HG02623 (cell line): ENCODE measurements at regions not wholly inside any gene's neighbourhood (a gene's known extent, or its start where the extent isn't known, plus 50 kb on each side); places are given as distances from the start of the nearest gene placed in this dataset.
"Not testable (repeated sequence)": the region's sequence is repeated elsewhere in the genome, so short reads cannot be mapped to it uniquely, and the experiment has no call there.

Experiments
- ATAC-seq: cut with Tn5 transposase; IDR thresholded peaks from one replicate; pipeline ENCODE4 v1.9.1; 2021; ENCODE audit warnings: moderate library complexity; ENCODE audit not compliant: unreplicated experiment

DNA sequence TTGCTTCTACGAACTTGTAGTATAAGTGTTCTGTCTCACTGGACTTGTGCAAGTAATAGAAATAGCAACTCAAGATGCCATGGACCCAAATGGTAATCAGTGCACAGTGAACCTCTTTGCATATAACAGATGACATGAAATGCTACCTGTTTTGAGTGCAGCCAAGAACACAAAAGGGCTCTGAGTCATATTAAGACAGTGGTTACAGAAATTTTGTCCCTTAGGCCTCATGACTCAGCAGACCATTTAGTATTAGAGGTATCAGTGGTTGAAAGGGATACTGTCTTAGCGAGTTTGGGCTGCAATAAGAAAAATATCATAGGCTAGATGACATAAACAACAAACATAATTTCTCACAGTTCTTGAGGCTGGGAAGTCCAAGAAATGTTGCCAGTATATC, 502.9 kb upstream of the PCDH10 start:
- peak; percentile 93 for ATAC-seq

DNA sequence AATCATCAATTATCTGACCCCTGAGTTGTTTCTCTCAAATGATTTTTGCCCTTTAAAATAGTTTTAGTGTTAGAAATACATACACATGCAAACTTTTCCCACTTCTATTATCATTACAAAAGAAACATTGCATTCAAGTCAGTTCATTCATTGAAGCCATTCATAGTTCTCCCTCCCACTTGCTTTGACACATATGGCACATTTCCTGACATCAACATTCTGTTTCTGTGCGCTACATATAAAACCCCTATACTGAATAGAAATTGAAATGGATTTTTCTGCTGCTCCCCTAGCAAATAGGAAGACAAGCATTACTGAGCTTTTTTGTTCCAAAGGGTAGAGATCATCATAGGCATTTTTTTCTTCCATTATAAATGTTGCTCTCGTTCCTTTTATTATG, 497.9 kb upstream of the PCDH10 start:
- no peak for ATAC-seq

DNA sequence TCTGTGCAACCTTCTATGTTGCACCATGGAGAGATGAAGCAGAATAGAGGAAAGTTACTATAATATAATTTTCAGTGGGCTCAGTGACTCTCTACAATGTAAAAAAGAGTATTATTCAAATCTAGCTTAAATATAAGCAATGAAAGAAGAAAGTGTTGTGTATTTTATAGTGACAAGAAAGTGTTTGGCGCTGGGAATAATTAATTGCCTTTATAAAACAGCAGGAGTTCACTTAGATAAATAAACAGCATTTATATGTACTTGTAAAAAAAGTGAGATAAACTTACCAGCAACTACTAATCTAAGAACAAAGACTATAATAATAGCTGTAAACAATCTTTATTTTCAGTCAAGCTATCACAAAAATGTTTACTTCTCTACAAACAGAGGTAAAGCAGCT, 488.9 kb upstream of the PCDH10 start:
- no peak for ATAC-seq

DNA sequence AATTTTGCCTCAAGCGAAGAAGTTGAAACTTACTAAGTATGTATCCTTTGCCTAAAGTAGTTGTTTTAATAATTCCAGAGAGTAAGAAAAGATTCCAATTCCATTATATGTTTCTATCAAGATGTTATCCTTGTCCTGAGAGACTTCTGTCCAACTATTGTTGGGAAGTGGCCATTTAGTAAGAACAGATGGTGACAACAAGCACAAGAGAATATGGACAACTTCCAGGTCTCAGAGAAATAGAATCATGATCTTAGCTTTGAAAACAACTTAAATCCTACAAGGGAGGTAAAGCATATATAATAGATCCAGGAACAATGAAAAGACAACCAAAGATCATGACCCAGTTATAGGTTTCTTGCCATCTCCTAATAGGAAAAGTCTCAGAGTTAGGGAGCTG, 486.6 kb upstream of the PCDH10 start:
- no peak for ATAC-seq

- no peak for ATAC-seq
Observed at GRCh38 chr4:132669786-132670185, 479.3 kb upstream of the PCDH10 start.

GRCh38 chr4:132670557-132670956, 478.5 kb upstream of the PCDH10 start:
- no peak for ATAC-seq

DNA sequence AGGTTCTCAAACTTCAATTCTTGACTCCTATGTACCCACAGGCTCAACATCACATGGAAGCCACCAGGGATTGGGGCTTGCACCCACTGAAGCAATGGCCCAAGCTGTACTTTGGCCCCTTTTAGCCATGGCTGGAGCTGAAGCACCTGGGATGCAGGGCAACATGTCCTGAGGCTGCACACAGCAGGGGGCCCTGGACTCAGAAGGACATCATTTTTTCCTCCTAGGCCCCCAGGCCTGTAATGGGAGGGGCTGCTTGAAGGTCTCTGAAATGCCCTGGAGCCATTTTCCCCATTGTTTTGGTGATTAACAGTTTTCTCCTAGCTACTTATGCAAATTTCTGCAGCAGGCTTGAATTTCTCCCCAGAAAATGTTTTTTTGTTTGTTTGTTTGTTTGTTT, 465.1 kb upstream of the PCDH10 start:
- no peak for ATAC-seq

GRCh38 chr4:132691026-132691425, 458.1 kb upstream of the PCDH10 start:
- ATAC-seq = no peak

DNA sequence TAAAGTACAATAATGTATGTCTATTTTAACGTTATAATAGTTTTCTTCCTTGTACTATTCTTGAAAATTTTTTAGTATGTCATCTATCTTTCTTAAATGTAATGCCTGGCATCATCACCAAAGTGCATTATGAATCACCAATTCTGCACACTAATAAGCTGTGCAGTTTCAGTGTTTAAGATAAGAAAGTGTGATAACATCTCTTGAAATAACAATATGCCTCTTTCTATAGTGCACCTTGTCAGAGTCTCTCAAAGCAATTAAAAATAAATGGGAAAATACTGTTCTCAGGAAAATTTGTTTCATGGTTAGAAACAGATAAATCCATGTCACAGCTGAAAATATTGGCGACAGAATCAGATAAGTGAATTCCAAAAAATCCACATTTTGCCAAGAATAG, 457.4 kb upstream of the PCDH10 start:
- no peak for ATAC-seq

DNA sequence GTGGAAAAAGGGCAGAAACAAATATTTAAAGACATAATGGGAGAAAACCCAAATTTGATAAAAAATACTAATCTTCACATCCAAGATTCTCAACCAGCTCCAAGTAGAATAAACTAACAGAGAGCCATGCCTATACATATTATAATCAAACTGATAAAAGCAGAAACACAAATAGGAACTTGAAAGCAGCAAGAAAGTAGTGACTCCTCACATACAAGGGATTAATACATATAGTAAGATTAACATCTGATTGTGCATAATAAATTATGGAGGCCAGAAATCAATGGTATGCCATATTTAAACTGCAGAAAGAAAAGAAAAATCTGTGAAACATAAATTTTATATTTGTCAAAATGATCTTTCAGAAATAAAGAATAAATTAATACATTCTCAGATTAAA, 454.3 kb upstream of the PCDH10 start:
- ATAC-seq = no peak

DNA sequence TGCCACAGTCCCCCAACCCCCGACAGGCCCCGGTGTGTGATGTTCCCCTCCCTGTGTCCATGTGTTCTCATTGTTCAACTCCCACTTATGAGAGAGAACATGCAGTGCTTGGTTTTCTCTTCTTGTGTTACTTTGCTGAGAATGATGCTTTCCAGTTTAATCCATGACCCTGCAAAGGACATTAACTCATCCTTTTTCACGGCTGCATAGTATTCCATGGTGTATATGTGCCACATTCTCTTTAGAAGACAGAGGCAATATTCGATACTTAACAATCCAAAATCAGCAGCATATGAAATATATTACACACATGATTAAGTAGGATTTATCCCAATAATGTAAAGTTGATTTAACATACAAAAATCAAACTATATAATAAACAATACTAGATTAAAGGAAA, 451.6 kb upstream of the PCDH10 start:
- ATAC-seq = not testable (repeated sequence)

- ATAC-seq = no peak
Observed at GRCh38 chr4:132707955-132708354, 441.1 kb upstream of the PCDH10 start.

DNA sequence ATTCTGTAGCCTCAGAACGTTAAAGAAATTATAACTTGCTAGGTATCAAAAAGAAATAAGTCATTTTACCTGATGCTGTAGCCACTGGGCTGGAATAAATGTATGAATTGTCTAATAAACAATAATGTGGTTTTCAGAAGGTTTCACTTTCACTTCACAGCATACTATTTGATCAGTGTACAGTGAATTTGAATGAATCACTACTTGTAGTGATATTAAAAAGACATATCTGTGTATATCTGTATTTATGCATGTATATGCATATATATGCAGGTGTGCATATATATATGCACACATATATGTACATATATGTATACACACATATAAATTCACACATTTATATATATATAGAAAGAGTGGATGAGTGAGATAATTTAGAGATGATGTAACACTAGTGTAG, 440.0 kb upstream of the PCDH10 start:
- ATAC-seq = no peak

DNA sequence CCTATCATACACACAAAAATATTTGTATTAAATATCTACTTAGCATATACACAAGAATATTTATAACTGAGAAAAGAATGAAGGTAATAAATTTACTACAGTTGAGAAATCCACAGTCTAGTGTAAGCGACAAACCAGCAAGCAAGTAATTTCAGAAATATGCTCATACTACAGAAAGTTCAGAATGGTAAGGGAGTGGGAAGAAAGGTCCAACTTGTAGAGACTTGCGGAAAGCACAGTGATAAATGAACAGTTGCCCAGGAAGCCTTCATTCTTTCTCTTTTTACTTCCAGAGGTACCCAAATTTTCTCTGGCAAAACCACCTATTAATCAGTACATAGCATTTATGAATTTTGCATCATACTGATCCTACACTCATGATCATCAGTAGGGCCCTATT, 438.1 kb upstream of the PCDH10 start:
- no peak for ATAC-seq

GRCh38 chr4:132737344-132737743, 411.8 kb upstream of the PCDH10 start:
- no peak for ATAC-seq

DNA sequence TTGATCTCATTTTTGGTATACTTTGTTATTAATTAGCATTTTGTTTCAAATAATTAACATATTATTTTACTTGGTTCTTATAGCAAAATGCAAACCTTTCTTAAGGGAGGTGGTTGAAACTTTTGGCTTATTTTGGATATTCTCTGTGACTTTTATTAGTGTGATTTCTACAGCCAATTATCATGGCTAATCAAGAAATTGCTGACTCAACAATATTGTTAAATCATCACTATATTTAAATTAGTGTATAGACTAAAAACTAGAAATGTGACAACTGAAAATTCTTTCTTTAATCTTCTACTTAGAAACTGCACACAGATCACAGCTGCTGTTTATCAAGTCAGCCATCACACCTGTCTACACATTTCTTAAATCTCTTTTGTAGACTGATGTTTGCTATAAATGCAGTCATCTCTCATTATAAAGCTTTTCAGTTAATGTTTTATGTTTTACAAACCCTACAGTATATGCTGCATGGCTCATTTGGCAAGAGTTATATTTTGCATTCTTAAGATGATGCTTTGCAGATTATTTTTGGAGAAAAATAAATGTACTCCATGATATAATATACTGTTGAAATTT, 389.8 kb upstream of the PCDH10 start:
- ATAC-seq = no peak

GRCh38 chr4:132763465-132763864, 385.6 kb upstream of the PCDH10 start:
- no peak for ATAC-seq

GRCh38 chr4:132767901-132768300, 381.2 kb upstream of the PCDH10 start:
- ATAC-seq = no peak

GRCh38 chr4:132770776-132771175, 378.3 kb upstream of the PCDH10 start:
- no peak for ATAC-seq

- ATAC-seq = no peak
Observed at GRCh38 chr4:132792310-132792709, 356.8 kb upstream of the PCDH10 start.

- no peak for ATAC-seq
Observed at GRCh38 chr4:132797856-132798255, 351.2 kb upstream of the PCDH10 start.

DNA sequence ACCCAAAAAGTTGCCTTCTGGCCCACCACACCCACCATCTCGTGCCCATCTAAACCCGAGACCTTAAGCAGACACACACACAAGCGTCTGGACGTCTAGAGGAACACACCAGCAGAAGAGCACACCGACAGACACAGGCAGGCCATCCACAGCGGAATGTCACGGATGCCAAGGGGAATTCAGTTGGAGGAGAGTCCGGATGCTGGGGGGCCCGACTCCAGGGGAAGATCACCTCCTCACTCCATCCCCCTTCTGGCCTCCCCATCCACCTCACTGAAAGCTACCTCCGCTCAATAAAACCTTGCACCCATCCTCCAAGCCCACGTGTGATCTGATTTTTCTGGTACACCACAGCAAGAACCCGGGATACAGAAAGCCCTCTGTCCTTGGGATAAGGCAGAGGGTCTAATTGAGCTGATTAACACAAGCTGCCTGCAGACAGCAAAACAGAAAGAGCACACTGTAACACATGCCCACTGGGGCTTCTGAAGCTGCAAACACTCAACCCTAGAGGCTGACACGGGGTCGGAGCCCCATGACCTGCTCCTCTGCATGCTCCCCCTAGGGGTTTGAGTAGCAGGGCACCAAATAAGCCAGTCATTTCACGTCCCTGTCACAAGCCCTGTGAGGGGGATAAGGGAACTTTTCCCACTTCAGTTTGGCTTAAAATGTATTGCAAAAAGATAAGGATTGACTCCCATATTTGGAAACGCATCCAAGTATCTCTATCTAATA, 339.6 kb upstream of the PCDH10 start:
- ATAC-seq = no peak

GRCh38 chr4:132813061-132813460, 336.0 kb upstream of the PCDH10 start:
- ATAC-seq = not testable (repeated sequence)
